IMR-90 (cell line): ENCODE measurements at regions not wholly inside any gene's neighbourhood (a gene's known extent, or its start where the extent isn't known, plus 50 kb on each side); places are given as distances from the start of the nearest gene placed in this dataset.

Experiments
- ATAC-seq: fragments of 200-7000 bp; cut with Tn5 transposase; 2 replicates; pipeline ENCODE4 v1.9.1; 2020; ENCODE audit warnings: low read depth, mild to moderate bottlenecking, moderate library complexity
- BruUV-seq: library from RNA; stranded (reverse); fragments of 400-500 nt; replicated peaks from 2 replicates; lab custom pipeline; 2021; lab: Mats Ljungman, UMichigan
- CTCF ChIA-PET: fragments of 300-600 bp; formaldehyde crosslinking; extraction: SDS; loops from one replicate; lab custom pipeline; 2021; ENCODE audit warnings: antibody characterized with exemption; lab: Yijun Ruan, JAX
- POLR2A ChIA-PET: fragments of 300-600 bp; sonication (Branson Sonifier 250); formaldehyde crosslinking; loops from one replicate; lab custom pipeline; 2022; ENCODE audit warnings: antibody characterized with exemption; ENCODE audit not compliant: unreplicated experiment; lab: Charles Lee
- DNase-seq: peaks from one replicate; pipeline ENCODE4 v3.0.0; 2013
- H2AFZ ChIP-seq: replicated peaks from 2 replicates; pipeline ENCODE3; 2013; ENCODE audit warnings: low read length, mild to moderate bottlenecking; ENCODE audit not compliant: poor library complexity
- H2AK5ac ChIP-seq: 2 replicates; pipeline ENCODE4 v1.6.1; 2013; ENCODE audit warnings: low read depth, low read length, inconsistent platforms
- H2AK9ac ChIP-seq: replicated peaks from 2 replicates; pipeline ENCODE3; 2013; ENCODE audit warnings: mild to moderate bottlenecking, low read depth, low read length, moderate library complexity; ENCODE audit not compliant: poor library complexity
- H2BK120ac ChIP-seq: 2 replicates; pipeline ENCODE4 v1.6.1; 2013; ENCODE audit warnings: low read depth, low read length, inconsistent platforms
- H2BK15ac ChIP-seq: 3 replicates; pipeline ENCODE4 v1.6.1; 2013; ENCODE audit warnings: low read depth, low read length, inconsistent platforms
- H2BK20ac ChIP-seq: 2 replicates; pipeline ENCODE4 v1.6.1; 2013; ENCODE audit warnings: low read depth, mild to moderate bottlenecking, inconsistent platforms, low read length, moderate library complexity
- H2BK5ac ChIP-seq: 2 replicates; pipeline ENCODE4 v1.6.1; 2013; ENCODE audit warnings: mild to moderate bottlenecking, low read depth, low read length, inconsistent platforms; ENCODE audit not compliant: poor library complexity, severe bottlenecking
- H3K14ac ChIP-seq: replicated peaks from 2 replicates; pipeline ENCODE4 v1.6.1; 2013; ENCODE audit warnings: low read depth, low read length, inconsistent platforms
- H3K18ac ChIP-seq: 2 replicates; pipeline ENCODE4 v1.6.1; 2013; ENCODE audit warnings: low read depth, low read length, control low read depth
- H3K23ac ChIP-seq: 2 replicates; pipeline ENCODE4 v1.6.1; 2013; ENCODE audit warnings: low read depth, low read length, inconsistent platforms
- H3K27ac ChIP-seq: 2 replicates; pipeline ENCODE4 v1.5.1; 2013; ENCODE audit warnings: mild to moderate bottlenecking, control low read depth, low read length; ENCODE audit not compliant: insufficient read depth
- H3K27me3 ChIP-seq: 2 replicates; pipeline ENCODE4 v1.6.1; 2013; ENCODE audit warnings: low read length; ENCODE audit not compliant: control insufficient read depth, insufficient read depth
- H3K36me3 ChIP-seq: 2 replicates; pipeline ENCODE4 v1.6.1; 2013; ENCODE audit warnings: low read length, mixed read lengths; ENCODE audit not compliant: control insufficient read depth, insufficient read depth
- H3K4ac ChIP-seq: 2 replicates; pipeline ENCODE4 v1.6.1; 2013; ENCODE audit warnings: low read depth, low read length, inconsistent platforms
- H3K4me1 ChIP-seq: 2 replicates; pipeline ENCODE4 v1.6.1; 2013; ENCODE audit warnings: low read length, mixed read lengths; ENCODE audit not compliant: control insufficient read depth, insufficient read depth
- H3K4me2 ChIP-seq: 2 replicates; pipeline ENCODE4 v1.6.1; 2013; ENCODE audit warnings: low read depth, mild to moderate bottlenecking, control low read depth, low read length, moderate library complexity
- H3K4me3 ChIP-seq: 2 replicates; pipeline ENCODE4 v1.5.1; 2013; ENCODE audit warnings: low read depth, mild to moderate bottlenecking, control low read depth, low read length, moderate library complexity; ENCODE audit not compliant: insufficient read depth
- H3K56ac ChIP-seq: 2 replicates; pipeline ENCODE4 v1.6.1; 2013; ENCODE audit warnings: low read length, inconsistent platforms; ENCODE audit not compliant: insufficient read depth; ENCODE audit errors: extremely low read depth
- H3K79me1 ChIP-seq, 2 experiments: 2 replicates each; pipeline ENCODE4 v1.6.1; 2013; ENCODE audit warnings: low read length in 2 of 2, inconsistent platforms in 1 of 2, low read depth in 1 of 2
- H3K9ac ChIP-seq: 2 replicates; pipeline ENCODE4 v1.6.1; 2013; ENCODE audit warnings: low read depth, low read length, control low read depth
- H3K9me1 ChIP-seq: 2 replicates; pipeline ENCODE4 v1.6.1; 2013; ENCODE audit warnings: low read length, inconsistent platforms; ENCODE audit not compliant: insufficient read depth
- H3K9me3 ChIP-seq: 2 replicates; pipeline ENCODE4 v1.6.1; 2013; ENCODE audit warnings: low read length; ENCODE audit not compliant: control insufficient read depth, insufficient read depth
- H4K20me1 ChIP-seq: 2 replicates; pipeline ENCODE4 v1.6.1; 2013; ENCODE audit warnings: low read length, inconsistent platforms; ENCODE audit not compliant: insufficient read depth
- H4K5ac ChIP-seq: 2 replicates; pipeline ENCODE4 v1.6.1; 2013; ENCODE audit warnings: mild to moderate bottlenecking, low read depth, low read length, control low read depth
- H4K8ac ChIP-seq, 2 experiments: 2 replicates each; pipeline ENCODE4 v1.6.1; 2013; ENCODE audit warnings: low read depth in 2 of 2, low read length in 2 of 2, control low read depth in 1 of 2, inconsistent platforms in 1 of 2
- H4K91ac ChIP-seq: 2 replicates; pipeline ENCODE4 v1.6.1; 2013; ENCODE audit warnings: low read depth, low read length, inconsistent platforms; ENCODE audit not compliant: insufficient read depth
- BHLHE40 ChIP-seq: fragments of 150-350 bp; IDR thresholded peaks from 2 replicates; pipeline ENCODE4 v1.6.1; 2016; ENCODE audit warnings: mild to moderate bottlenecking, low read depth, low read length
- CHD1 ChIP-seq: IDR thresholded peaks from 2 replicates; pipeline ENCODE4 v1.6.1; 2012; ENCODE audit warnings: low read depth, low read length, improper control_type of control experiment
- SMC3 ChIP-seq: fragments of 150-350 bp; IDR thresholded peaks from 2 replicates; pipeline ENCODE4 v1.6.1; 2016; ENCODE audit warnings: low read depth, mild to moderate bottlenecking, antibody characterized with exemption, low read length, moderate library complexity
- USF2 ChIP-seq: fragments of 150-350 bp; IDR thresholded peaks from 2 replicates; pipeline ENCODE4 v1.6.1; 2017; ENCODE audit warnings: mild to moderate bottlenecking, antibody characterized with exemption, low read length, low read depth
- WGBS, 2 experiments: methylation state at CpG; one replicate each; pipeline versions ENCODE4 v1.1.5 to v1.1.7; 2013; ENCODE audit warnings: missing lambda C conversion rate in 2 of 2; ENCODE audit not compliant: insufficient read length in 1 of 2; ENCODE audit errors: extremely low coverage in 2 of 2; 5-methylcytosine and 5-hydroxymethylcytosine counted together
- dilution Hi-C: fragments of 300-500 bp; cut with HindIII; formaldehyde crosslinking; loops from one replicate; pipeline ENCODE4 v1.14.3; 2018; ENCODE audit warnings: low sequenced_read_pairs; ENCODE audit not compliant: unreplicated experiment
- in situ Hi-C: fragments of 300-500 bp; cut with MboI; formaldehyde crosslinking; loops from 3 replicates; pipeline ENCODE4 v1.14.3; 2019; ENCODE audit warnings: low sequenced_read_pairs, inconsistent platforms, mixed read lengths
- intact Hi-C: fragments of 100-400 bp; cut with micrococcal nuclease; formaldehyde crosslinking; loops from 2 replicates; pipeline ENCODE4 v1.10.0; 2022

GRCh38 chr18:60157810-60158209 is 214.8 kb downstream of the MC4R start:
- Histone ChIP-seq H3K9ac (no peak overlapping the region), H3K4me3 (no peak overlapping the region), H3K18ac (no peak overlapping the region), H4K91ac (no peak overlapping the region), H4K5ac (no peak overlapping the region), H3K4me1 (no peaks in the 10 kb centered on the region), H2BK15ac (no peak overlapping the region), H3K79me1 (no peaks in the 10 kb centered on the region), H4K20me1 (no peaks in the 10 kb centered on the region), H2AK9ac (no peak overlapping the region), H3K4ac (no peak overlapping the region), H2AK5ac (no peak overlapping the region), H2BK5ac (no peak overlapping the region), H2BK20ac (no peak overlapping the region), H3K14ac (no peak overlapping the region), H3K23ac (no peak overlapping the region), H3K36me3 (no peaks in the 10 kb centered on the region), H3K9me3 (no peaks in the 10 kb centered on the region), H3K56ac (no peak overlapping the region), H2AFZ (no peak overlapping the region), H4K8ac (no peak overlapping the region), H3K9me1 (no peaks in the 10 kb centered on the region), H3K27me3 (no peaks in the 10 kb centered on the region), H2BK120ac (no peak overlapping the region), H3K27ac (no peak overlapping the region), H3K4me2 (no peak overlapping the region)
- CTCF ChIA-PET, result no interaction called here
- TF ChIP-seq SMC3 (no peak), CHD1 (no peak), BHLHE40 (no peak), USF2 (no peak)
- no peak for ATAC-seq
- dilution Hi-C loops, result no loop called here
- intact Hi-C loops, result no loop called here
- in situ Hi-C loops, result no loop called here
- no CpG with 5 or more reads among the region's 3 CpGs for WGBS, 2 experiments
- no TSS peak for BruUV-seq
- POLR2A ChIA-PET, result no interaction called here
- no peak for DNase-seq
